Right renal pelvis (tissue), 4 donors: ENCODE measurements at regions not wholly inside any gene's neighbourhood (a gene's known extent, or its start where the extent isn't known, plus 50 kb on each side); places are given as distances from the start of the nearest gene placed in this dataset.
"Not testable (repeated sequence)": the region's sequence is repeated elsewhere in the genome, so short reads cannot be mapped to it uniquely, and the experiment has no call there.

Source experiments
- DNase-seq, 4 donors: peaks; one replicate each; pipeline ENCODE4 v3.0.0-alpha.2; 2013; ENCODE audit warnings: low read depth in 4 of 4, low spot score in 3 of 4, missing footprints in 1 of 4

DNA sequence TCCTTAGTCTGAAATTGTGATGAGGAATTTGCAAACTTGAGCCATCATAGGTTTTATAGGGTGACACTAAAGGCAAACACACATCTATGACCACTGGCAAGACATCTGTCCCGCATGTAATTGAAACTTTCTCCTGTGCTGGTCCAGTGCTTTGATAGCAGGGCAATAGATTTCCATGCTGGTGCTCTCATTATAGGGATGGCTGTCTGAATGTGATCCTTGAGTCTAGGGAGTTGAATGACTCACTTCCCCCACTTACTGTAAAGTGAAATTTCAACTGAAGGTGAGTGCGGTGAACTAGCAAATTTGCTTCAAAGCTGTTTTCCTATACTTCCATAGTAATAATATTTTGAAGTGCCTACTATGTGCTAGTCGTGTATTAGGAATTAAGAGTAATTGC lies 1630.0 kb downstream of the STIM2 start:
- DNase-seq = no peak

DNA sequence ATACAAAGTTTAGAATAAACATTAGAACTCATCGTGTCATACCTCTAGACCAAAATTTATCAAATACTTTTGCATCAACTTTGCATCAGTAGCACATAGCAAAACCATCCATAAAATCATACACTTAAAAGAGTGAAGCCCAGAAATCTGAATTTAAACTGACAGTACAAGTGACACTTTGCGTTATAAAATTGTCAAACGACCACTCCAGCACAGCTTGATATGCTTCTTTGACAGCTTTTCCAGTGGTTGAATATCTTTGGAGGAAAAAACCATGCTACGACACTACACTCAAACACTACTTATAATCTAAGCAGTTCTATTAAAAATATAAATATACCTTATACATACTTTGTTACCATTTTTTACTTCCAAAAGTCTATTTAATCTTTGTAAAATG lies 1644.4 kb downstream of the STIM2 start:
- no peak for DNase-seq

GRCh38 chr4:28508636-28509035 lies 1648.0 kb downstream of the STIM2 start:
- DNase-seq = no peak

DNA sequence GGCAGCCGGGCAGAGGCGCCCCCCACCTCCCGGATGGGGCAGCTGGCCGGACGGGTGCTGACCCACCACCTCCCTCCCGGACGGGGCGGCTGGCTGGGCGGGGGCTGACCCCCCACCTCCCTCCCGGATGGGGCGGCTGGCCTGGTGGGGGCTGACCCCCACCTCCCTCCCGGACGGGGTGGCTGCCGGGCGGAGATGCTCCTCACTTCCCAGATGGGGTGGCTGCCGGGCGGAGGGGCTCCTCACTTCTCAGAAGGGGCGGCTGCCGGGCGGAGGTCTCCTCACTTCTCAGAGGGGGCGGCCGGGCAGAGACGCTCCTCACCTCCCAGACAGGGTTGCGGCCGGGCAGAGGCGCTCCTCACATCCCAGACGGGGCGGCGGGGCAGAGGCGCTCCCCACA lies 1654.1 kb downstream of the STIM2 start:
- DNase-seq = not testable (repeated sequence)

DNA sequence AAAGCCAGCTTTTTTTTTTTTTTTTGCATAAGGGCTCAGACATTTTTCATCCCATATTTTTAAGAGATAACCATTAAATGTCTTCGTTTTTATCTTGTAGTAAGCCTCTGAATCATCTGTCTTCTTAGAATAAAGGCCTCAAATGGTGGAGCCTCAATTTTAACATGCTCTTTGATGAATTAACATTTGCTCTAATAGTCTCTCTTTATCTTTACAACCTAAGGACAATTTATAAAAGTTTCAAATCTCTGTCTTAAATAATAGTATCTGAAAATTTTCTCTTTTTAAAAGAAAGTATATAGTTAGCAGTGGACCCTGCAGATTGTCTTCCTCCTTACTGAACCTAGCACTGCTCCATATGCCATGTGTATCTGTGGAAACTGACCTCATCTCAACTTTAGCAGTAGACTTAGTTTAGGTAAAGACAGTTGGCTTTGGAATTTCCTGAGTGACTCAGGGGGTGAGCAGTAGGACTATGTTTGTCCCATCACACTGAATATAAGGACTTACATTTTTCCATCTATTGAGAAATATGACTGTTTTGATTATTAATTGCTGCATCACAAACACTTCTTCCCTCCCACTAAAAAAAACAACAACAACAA lies 1658.0 kb downstream of the STIM2 start:
- DNase-seq = no peak

DNA sequence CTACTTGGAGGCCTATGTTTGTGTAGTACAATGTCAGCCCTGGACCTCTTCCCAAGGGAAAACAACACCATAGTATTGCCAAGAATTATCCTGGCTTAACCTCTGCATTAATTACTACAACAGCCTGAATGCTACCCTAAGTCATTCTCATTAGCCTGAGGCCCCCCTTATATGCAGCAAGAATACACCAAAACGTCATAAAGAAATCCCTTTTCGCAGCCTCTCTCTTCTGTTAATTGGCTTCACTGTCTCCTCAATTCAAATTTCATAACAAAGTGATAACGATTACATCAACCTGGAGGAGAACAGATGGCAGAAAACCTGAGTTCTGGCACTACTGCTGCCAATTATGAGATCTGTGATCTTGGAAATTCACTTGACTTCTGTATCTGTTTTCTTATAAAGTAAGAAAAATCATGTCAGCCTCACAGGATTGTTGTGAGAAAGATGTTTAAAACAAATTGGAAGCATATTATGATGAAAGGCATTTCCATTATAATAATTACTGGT lies 1663.1 kb downstream of the STIM2 start:
- no peak for DNase-seq

DNA sequence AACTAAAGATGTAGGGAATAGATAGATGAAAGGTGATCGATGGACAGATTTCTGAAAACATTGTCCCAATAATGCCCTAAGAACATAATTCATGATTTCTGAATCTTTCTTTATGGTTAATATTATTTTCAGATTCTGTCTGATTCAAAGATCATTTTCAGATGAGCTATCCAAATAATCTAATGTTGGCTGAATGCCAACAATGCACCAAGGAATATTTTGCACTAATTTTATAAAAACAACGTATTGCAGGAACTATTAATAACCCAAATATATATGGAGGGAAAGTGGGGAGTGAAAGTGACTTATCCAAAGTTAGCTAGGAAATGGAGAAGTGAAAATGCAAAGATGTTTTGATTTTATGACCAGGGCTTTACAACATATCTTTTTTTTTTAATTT lies 1675.5 kb downstream of the STIM2 start:
- DNase-seq = no peak

DNA sequence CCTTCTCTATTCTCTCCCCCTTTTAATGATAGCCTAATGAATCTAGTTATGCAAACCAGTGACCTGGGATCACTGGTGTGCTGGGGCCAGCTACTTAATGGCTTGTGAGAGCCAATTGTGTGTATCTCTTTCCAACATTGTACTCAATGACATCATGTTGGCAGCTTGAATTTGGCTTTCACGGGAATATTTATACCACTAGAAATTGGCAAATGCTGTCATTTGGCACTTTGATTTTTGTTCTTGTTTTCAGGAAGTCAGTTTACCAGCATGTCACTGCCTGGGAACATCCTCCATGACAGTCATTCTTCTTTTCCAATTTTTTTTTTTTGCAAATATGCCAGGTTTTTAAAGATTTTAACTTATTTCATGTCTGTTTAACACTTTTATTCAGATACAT lies 1685.3 kb downstream of the STIM2 start:
- no peak for DNase-seq

- DNase-seq = no peak
Observed at GRCh38 chr4:28548136-28548535, 1687.5 kb downstream of the STIM2 start.

- no peak for DNase-seq
Observed at GRCh38 chr4:28548594-28548993, 1688.0 kb downstream of the STIM2 start.

DNA sequence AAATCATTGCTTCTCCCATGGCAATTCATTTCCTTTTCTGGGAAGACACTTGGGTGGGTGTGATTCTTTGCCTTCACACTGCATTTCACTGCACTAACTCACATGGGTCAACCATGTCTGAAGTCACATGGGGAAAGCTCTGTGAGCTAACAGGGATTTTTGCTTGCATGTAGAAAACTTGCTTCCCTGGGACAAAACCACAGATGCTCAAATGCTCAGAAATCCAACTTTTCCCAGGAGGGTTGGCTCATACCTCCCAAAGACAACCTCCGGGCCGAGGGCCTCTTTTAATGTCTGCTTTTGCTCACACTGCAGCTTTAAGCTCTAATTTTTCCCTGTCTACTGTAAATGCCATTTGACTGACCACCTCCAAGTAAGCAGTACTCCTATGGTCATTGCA lies 1695.2 kb downstream of the STIM2 start:
- DNase-seq = no peak

DNA sequence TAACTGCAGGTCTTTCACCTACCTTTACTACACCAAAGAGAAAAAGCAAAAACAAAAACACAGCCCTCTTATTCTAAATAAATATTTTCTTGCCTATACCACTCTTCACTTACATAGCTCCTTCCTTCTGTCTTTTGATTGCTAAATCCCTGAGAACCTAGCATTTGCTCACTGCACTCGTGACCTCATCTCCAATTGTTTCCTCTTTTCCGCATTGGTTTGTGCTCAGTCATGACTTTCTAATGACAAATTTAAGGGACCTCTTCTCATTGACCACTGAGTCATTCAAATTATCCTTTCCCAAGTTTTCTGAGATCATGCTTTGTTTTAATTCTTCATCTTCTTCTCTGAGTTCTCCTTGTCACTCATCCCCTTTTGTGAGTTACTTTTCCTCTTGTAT lies 1697.1 kb downstream of the STIM2 start:
- no peak for DNase-seq

GRCh38 chr4:28558895-28559294 lies 1698.3 kb downstream of the STIM2 start:
- DNase-seq = no peak

DNA sequence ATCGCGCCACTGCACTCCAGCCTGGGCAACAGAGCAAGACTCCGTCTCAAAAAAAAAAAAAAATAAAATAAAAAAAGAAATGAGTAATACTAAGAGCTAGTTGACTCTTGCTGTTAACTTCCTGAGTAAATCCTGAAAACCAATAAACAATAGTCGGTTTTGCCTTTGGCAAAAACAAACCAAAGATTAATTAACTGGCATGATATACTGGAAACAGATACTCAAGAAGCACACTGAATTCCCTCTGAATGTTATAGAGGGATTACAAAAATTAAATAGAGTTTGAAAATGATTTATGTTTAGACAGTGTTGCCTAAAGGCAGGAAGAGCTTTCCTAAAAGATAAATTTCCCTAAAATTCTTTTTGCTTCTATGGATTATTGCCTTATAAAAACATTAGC lies 1702.3 kb downstream of the STIM2 start:
- DNase-seq = no peak

DNA sequence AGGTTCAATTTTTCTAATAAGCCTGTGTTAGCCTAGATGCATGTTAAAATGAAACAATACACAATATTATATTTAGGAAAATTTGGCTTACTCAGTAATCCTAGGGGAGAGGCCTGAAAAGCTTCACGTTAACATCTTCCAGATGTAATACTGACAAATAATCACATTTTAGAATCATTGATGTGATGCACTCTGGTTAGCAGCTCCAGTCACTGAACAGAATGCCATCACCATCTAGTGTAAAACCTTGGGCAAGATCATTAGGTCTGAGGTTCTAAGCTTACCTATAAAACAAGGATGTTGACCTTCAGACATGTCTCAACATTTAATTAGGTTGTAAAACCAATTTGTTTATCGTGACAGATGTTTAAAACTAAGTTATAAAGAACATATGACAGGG lies 1704.8 kb downstream of the STIM2 start:
- no peak for DNase-seq

DNA sequence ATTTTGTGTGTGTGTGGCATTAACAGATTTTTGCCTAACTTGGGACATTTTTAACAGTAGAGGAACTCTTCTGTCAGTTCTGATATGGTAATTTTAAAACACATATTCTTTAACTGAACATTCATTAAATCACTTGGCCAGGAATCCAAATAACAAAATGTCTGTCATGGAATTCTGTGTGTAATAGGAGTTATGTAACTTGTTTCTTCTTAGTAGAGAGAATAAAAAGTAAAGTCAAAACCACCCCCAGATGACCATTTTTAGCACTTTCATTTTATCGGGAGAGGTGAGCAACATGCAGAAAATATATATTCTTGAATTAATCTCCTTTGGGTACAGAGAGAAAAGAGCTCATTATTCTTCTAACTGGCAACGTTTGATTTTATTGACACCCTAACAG lies 1740.3 kb downstream of the STIM2 start:
- DNase-seq = no peak

DNA sequence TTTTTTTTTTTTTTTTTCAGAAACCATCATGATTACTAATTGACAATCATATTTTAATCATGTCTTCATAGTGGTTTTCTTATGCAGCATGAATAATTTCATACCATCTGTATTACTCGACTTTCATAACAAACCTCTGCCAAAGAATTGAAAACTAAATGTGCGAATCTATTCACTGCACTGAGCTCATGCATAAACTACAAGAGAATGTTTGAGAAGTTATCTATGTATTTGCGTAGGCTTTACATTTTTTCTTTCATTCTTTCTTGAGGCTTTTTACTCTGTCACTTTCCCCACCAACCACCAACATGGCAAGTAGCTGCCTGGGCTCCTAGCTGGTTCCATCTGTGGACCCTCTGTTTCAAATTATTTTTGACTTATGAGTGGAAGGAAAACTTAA lies 1761.0 kb downstream of the STIM2 start:
- no peak for DNase-seq

- DNase-seq = no peak
Observed at GRCh38 chr4:28636971-28637370, 1776.3 kb downstream of the STIM2 start.

DNA sequence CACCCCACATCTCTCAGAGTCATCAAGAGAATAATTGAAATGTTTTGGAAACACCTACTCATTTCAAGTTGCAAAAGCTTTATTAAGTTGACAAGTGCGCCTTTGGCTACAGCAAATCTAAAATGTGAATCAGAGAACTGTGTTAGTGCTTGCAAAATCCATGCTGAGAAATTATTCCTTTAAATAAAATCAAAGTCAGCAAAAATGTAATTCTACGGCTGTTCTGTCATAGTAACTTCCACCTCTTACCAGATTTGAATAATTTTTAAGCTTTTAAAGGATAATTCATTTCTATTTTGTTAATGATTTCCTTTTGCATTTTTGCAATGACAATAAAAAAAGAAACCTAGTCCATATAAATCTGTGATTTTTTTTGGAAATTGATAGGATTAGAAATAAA lies 1779.1 kb downstream of the STIM2 start:
- no peak for DNase-seq

DNA sequence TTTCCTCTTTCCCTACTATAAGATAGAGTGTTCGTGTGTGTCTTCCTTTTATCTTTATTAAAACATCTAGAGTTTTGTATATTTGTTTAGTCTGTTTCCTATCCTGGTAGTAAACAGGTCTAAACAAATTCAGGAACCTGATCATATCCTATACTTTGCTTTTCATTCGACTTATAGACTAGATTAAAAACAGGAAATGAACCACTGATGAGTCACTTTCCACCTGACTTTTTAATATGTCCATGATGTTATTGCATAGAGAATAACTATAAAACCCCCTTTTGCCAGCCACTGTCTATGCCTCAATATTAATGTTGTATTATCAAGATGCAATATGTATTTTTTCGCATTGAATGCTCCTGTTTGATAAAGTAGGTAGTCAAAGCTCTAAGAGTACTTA lies 1794.0 kb downstream of the STIM2 start:
- DNase-seq = no peak

DNA sequence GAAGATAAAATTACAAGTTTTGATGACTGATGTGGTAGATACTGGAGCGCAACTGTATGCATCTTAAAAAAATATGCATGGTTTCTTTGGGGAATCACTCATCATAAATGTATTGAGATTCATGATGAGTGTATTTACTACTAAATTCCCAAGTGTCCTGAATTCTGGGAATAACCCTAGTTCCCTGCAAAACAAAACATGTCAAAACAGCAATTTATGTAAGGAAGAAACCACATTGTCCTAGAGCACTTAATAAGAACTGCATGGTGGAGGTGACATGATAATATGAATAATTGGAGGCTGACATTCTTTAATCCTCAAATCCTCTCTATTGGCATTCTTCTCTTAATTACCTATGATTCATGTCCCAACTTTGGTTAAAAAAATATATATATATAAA lies 1804.7 kb downstream of the STIM2 start:
- DNase-seq = no peak

DNA sequence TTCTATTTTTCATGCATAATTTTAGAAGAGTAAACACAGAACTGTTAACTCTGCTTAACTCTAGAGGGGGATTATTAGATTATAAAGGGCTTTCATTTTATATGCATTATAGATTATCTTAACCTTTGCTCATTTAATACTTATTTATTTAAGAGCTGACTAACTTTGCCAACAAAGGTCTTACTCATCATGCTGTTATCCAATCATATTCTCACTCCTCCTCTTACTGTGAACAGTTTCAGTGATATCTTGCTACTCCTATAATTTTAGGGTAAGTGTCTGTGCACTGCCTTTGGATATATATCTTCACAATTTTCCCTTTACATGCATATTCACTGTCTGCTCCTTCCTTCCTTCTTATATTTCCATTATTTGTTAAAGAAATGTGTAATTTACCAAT lies 1814.9 kb downstream of the STIM2 start:
- DNase-seq = no peak

- DNase-seq = no peak
Observed at GRCh38 chr4:28677808-28678207, 1817.2 kb downstream of the STIM2 start.
